Activated T-cell treated with anti-CD3 and anti-CD28 coated beads for 24 hours (primary cell): ENCODE measurements at regions not wholly inside any gene's neighbourhood (a gene's known extent, or its start where the extent isn't known, plus 50 kb on each side); places are given as distances from the start of the nearest gene placed in this dataset.
"Not testable (repeated sequence)": the region's sequence is repeated elsewhere in the genome, so short reads cannot be mapped to it uniquely, and the experiment has no call there.

Experiments
- DNase-seq: peaks from one replicate; pipeline ENCODE4 v3.0.0-alpha.2; 2020; ENCODE audit warnings: low read depth

GRCh38 chr9:78172610-78173009 is 63.3 kb upstream of the CEP78 start:
- DNase-seq, result not testable (repeated sequence)

- no peak for DNase-seq
Observed at GRCh38 chr9:78171651-78172050, 64.2 kb upstream of the CEP78 start.

DNA sequence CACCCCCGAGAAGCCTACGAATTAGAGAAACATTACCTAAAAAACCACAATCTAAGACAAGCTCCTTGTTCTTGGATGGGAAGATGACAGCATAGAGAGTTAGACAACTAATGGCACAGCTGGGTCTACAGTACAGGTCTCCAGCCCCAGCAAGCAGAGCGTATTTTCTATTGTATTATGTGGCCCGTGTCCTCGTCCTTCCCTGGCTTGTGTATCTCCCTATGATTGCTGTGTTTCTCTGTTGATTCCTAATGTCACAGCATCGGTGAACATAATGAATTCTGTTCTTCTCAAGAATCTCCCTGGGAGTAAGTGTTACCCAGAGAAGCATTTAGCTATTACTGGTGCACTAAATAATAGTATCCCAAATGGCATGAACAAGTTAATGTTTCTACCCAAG is 66.8 kb upstream of the CEP78 start:
- no peak for DNase-seq

DNA sequence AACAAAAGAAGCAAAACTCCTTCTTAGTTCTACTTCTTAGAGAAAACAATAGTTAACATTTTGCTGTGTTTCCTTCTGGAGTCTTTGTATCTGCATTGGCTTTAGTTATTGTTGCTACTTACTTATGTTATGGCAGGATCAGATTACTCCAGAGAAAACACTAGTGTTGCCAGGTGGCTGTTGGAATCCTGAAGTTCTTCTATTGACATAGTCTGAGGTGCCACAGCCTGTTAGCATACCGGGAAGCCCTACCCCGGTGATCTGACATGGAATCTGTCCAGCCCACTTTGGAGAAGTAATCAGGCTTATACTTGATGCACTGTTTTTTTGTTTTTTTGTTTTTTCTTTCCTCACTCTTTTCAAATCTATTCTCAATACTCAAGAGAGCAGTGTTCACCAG is 68.5 kb upstream of the CEP78 start:
- no peak for DNase-seq

DNA sequence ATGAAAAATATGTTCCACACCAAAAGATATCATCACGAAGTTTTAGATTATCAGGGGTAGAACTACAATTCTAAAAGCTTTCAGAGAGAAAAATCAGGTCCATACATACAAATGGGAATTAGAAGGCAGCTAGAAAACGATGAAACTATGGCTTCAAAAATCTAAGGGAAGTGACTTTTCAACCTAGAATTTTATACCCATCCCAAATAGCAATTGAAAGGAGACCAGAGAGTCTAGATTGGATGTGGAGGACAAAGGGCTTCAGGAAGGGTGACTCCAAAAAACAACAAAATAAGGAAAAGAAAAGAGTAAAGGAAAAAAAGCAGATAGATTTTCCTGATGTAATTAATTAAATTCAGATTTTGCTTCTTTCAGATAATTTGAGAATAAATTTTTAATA is 72.0 kb upstream of the CEP78 start:
- DNase-seq, result no peak

DNA sequence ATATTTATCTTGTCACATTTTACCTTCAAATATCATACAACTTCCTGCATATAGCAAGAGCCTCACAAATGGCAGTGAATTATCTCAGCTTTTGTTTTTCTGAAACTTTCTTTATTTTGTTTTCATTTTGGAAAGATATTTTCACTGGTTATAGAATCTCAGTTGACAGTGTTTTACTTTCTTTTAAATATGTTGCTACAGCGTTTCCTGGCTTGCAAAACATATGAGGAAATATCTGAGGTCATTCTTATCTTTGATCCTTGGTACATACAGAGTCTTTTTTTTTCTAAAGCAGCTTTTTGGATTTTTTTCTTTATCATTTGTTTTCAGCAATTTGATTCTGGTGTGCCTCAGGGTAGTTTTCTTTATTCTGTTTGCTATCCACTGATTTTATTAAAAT is 77.6 kb upstream of the CEP78 start:
- DNase-seq, result no peak

DNA sequence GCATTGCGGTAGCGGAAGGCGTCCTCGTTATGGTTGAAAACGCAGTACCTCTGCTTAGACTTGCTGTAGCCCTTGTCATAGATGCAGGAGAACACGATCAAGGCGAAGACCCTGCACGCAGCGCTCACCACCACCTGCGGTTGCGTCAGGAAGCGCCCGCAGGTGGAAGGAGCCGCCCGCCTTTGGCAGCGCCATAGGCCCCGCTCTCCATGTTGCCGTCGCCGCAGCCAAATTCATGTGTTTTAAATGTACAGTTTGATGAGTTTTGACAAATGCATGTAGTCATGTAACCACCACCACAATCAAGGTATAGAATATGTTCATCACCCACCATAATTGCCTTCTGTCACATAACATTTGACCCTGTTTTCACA is 84.9 kb upstream of the CEP78 start:
- no peak for DNase-seq

DNA sequence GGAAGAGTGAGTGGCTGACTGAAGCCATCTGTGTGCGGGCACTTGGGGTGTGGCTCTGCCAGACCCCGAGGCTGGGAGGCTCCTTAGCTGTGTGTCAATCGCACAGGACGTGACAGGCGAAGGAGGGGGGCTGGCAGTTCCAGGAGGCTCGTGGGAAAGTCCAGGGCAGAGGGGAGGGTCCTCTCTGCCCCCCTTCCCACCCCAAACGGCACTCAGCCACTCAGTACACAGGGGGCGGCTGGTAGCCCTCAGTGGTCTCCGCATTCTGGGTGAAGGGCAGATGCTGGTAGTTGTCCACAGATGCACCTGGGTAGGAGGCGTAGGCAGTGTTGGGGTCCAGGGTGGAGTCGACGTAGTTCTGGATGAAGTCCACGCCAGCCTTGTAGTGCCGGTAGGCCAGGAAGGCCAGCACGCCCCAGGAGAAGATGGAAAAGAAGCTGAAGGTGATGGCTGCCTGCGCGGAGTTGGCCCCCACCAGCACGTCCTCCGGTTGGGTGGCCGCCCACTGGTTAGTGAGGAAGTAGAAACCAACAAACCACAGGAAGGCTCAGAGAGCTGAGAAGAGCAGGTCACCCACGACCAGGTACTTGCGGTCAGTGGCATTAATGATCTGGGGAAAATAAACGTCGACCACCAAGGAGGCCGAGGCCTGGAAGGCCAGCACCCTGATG is 85.4 kb upstream of the CEP78 start:
- DNase-seq, result no peak

GRCh38 chr9:78149702-78150291 is 86.1 kb upstream of the CEP78 start:
- DNase-seq, result no peak

DNA sequence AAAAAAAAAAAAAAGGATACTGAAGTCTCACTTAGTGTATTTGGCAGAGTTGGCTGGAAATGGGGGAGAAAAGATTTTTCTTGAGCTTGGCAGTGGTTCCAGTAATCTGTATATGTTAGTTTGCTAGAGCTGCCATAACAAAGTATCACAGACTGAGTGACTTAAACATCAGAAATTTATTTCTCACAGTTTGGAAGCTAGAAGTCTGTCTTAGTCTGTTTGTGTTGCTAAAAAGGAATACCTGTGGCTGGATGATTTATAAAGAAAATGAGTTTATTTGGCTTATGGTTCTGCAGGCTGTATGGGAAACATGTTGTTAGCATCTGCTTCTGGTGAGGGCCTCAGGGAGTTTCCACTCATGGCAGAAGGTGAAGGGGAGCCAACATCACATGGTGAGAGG is 89.6 kb upstream of the CEP78 start:
- no peak for DNase-seq

- no peak for DNase-seq
Observed at GRCh38 chr9:78144663-78145377, 91.1 kb upstream of the CEP78 start.

DNA sequence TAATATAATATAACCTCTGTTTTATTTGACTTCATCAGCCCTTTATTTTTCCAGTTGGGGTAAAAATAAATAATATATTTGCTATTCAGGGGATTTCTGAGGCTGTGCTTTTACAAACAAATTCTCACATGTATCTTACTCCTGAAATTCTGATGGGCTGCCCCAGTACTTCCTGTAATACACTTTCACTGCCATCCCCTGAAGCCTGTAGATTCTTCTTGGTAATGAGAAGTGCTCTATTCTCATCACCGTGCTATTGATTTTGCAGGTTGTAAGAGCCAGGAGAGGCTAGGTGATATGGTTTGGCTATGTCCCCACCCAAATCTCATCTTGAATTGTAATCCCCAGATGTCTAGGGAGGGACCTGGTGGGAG is 91.9 kb upstream of the CEP78 start:
- no peak for DNase-seq

DNA sequence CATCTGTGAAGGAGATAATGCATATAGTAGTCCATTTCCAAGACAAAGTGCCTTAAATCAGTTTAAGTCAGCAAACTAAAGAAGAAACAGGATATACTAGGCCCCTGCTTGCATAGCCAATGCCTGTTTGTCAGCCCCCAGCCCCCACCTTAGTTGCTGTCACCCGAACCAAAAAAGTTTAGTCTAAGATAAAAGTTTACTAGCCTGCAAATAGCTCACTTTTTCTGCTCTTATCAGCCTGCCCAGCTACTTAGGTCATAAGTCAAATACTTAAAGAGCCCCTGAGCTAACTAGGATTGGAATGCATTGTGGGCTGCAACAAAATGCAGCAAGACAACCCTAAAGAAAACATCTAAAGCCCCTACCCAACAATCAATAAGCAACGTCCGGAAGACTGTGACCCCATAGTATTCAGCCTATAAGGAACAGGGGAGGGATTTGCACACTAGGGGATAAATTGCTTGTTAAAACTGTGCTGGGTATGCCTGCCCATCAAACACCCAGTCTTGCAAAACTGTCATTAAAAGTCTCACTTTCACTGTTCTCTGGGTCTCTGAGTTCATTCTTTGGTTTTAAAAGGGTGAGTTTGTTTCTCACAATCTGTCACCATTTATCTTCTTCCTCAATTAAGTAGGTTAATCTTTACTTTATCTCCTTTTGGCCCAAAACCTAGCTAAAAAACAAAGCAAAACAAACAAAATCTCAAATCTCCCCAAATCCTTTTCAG is 92.4 kb upstream of the CEP78 start:
- no peak for DNase-seq

DNA sequence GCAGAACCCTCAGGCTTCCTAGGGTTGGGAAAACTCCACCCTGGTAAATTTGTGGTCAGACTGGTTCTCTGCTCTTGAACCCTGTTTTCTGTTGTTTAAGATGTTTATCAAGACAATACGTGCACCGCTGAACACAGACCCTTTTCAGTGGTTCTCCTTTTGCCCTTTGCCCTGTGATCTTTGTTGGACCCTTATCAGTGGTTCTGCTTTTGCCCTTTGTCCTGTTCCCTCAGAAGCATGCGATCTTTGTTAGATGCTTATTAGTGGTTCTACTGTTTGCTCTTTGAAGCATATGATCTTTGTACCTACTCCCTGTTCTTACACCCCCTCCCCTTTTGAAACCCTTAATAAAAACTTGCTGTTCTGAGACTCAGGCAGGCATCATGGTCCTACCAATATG is 93.6 kb upstream of the CEP78 start:
- DNase-seq, result not testable (repeated sequence)

DNA sequence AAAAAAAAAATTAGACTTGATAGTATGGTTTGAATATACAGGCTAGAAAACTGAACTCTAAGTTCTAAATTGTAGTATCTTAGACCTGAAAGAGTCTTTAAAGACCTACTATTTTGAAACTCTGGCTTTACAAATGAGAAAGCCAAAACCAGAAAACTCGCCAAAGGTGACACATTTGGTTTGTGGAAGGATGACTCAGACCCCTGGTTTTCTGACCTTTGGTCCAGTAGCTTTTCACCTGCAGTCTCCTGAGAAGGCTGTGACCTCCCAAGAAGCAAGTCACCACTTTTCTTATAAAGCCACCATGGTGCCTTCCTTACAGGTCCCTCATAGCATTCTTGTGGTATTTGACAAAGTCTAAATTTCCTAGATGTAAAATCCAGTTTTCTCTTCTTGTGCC is 102.1 kb upstream of the CEP78 start:
- no peak for DNase-seq

GRCh38 chr9:78132701-78133058 is 101.1 kb upstream of the GNAQ start:
- no peak for DNase-seq

DNA sequence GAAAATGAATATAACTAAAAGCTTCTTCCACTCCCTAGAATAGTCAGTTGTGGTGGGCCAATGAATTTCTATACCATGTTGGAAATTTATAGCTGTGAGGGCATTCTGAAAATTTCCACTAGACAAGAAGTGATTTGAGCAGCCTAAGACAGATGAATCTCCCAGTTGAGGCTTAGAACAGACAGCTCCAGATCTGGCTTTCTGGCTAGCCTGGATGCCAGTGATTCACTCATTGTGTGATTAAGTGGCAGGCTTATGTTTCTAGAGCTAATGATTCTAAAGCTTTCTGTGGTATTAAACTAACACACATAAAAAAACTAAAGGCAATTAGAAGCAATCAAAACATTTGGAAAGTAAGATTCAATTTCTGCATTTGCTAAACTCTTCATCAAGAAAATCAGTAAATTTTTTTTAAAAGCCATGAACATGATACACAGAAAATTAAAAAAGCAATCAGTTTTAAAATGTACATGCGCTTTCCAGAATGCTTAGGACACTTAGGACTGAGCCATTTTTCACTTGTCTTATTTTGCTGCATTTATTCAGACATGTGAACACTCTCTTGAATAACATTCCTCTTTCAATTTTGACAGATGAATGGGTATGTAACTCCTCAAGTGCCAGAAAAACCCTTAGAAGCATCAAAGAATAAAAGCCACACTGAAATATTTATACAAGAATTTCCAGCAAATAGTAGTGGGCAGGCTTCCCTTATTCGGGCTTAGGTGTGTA is 100.5 kb upstream of the GNAQ start:
- no peak for DNase-seq

DNA sequence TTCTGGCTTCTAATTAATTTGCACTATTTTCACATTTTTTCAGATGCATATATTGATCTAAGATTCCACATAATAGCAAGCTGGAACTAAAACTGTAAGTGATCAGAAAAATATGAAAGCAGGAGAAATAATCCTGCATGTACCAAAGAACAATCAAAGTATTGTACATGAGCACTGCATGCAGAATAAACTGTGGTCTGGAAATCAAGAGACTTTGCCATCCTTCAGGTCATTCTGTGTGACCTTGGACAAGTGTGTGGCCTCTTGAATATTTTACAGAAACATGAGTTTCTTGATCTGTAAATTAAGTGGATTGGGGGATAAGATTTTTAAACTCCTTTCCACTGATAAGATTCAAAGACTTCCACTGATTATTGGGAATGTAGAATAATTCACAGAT is 99.2 kb upstream of the GNAQ start:
- DNase-seq, result no peak

GRCh38 chr9:78130004-78130403 is 98.4 kb upstream of the GNAQ start:
- no peak for DNase-seq

DNA sequence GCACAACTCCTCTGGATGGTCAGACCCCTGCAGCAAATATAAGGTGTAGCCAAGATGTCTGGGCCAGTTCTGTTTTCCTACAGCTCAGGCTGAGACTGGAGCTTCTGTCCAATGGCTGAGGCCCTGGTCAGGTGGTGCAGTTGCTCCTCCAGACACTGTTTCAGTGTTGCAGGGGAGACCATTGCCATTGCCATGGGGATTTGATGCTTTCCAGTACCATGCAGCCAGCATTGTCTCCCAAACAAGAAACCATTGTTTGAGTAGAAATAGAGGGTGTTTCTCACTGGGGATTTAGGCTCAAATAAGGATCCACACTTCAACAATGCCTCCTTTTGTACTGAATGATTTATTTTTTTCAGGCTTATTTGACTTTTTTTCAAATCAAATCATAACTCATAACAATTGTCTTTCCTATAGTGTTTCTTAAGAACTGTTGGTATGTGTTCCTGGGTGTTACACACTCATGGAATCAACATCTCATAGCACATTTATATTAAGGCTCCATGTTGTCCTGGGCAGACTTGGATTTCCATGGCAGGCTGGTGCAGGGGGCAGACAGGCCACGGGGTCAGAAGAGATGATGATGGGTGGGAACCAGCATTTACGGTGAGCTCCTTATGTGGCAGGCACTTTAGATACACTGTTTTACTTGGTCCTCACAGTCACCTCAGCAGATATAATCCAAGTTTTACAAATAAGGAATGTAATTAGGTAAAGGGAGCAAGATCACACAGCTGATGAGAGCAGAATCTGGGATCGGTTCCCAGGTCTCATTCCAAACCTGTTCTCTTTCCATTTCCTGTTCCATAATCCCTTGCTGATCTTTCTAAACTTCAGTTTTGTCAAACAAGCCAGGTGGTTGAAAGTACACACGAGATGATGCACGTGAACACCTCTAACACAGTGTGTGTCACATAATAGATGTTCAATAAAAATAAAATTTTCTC is 95.9 kb upstream of the GNAQ start:
- no peak for DNase-seq

- no peak for DNase-seq
Observed at GRCh38 chr9:78123808-78124207, 92.2 kb upstream of the GNAQ start.
